ENCODE measurements at regions not wholly inside any gene's neighbourhood (a gene's known extent, or its start where the extent isn't known, plus 50 kb on each side); places are given as distances from the start of the nearest gene placed in this dataset.

DNA sequence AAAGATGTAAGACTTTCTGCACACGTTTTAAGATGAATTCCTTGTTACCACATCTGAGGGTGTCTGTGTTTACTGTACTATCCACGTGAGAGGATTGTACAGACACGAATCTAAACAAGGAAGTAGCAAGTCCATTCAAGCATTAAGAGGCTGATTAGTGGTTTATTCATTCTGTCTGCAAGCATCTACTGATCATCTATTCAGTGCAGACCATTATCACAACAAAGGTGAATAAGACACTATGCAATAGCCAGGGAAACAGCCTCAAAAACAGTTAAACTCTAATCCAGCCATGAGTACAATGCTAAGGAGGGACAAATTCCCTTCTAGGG, 111.6 kb upstream of the PZP start (continued):
- TF ChIP-seq, protein P1, sequence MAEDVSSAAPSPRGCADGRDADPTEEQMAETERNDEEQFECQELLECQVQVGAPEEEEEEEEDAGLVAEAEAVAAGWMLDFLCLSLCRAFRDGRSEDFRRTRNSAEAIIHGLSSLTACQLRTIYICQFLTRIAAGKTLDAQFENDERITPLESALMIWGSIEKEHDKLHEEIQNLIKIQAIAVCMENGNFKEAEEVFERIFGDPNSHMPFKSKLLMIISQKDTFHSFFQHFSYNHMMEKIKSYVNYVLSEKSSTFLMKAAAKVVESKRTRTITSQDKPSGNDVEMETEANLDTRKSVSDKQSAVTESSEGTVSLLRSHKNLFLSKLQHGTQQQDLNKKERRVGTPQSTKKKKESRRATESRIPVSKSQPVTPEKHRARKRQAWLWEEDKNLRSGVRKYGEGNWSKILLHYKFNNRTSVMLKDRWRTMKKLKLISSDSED (CRISPR knock-in tag; IDR thresholded peaks at IDR 0.05): no peak
- TF ChIP-seq, protein P2, sequence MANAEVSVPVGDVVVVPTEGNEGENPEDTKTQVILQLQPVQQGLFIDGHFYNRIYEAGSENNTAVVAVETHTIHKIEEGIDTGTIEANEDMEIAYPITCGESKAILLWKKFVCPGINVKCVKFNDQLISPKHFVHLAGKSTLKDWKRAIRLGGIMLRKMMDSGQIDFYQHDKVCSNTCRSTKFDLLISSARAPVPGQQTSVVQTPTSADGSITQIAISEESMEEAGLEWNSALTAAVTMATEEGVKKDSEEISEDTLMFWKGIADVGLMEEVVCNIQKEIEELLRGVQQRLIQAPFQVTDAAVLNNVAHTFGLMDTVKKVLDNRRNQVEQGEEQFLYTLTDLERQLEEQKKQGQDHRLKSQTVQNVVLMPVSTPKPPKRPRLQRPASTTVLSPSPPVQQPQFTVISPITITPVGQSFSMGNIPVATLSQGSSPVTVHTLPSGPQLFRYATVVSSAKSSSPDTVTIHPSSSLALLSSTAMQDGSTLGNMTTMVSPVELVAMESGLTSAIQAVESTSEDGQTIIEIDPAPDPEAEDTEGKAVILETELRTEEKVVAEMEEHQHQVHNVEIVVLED (CRISPR knock-in tag; IDR thresholded peaks at IDR 0.05; ENCODE audit: borderline replicate concordance): no peak
- TF ChIP-seq, protein P3, sequence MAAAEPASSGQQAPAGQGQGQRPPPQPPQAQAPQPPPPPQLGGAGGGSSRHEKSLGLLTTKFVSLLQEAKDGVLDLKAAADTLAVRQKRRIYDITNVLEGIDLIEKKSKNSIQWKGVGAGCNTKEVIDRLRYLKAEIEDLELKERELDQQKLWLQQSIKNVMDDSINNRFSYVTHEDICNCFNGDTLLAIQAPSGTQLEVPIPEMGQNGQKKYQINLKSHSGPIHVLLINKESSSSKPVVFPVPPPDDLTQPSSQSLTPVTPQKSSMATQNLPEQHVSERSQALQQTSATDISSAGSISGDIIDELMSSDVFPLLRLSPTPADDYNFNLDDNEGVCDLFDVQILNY (CRISPR knock-in tag; conservative IDR thresholded peaks at IDR 0.05): no peak
- TF ChIP-seq, protein P4, sequence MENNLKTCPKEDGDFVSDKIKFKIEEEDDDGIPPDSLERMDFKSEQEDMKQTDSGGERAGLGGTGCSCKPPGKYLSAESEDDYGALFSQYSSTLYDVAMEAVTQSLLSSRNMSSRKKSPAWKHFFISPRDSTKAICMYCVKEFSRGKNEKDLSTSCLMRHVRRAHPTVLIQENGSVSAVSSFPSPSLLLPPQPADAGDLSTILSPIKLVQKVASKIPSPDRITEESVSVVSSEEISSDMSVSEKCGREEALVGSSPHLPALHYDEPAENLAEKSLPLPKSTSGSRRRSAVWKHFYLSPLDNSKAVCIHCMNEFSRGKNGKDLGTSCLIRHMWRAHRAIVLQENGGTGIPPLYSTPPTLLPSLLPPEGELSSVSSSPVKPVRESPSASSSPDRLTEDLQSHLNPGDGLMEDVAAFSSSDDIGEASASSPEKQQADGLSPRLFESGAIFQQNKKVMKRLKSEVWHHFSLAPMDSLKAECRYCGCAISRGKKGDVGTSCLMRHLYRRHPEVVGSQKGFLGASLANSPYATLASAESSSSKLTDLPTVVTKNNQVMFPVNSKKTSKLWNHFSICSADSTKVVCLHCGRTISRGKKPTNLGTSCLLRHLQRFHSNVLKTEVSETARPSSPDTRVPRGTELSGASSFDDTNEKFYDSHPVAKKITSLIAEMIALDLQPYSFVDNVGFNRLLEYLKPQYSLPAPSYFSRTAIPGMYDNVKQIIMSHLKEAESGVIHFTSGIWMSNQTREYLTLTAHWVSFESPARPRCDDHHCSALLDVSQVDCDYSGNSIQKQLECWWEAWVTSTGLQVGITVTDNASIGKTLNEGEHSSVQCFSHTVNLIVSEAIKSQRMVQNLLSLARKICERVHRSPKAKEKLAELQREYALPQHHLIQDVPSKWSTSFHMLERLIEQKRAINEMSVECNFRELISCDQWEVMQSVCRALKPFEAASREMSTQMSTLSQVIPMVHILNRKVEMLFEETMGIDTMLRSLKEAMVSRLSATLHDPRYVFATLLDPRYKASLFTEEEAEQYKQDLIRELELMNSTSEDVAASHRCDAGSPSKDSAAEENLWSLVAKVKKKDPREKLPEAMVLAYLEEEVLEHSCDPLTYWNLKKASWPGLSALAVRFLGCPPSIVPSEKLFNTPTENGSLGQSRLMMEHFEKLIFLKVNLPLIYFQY (CRISPR knock-in tag; IDR thresholded peaks at IDR 0.05; ENCODE audit: borderline replicate concordance): no peak
- no peak for TF ChIP-seq MTA3 (CRISPR knock-in tag; IDR thresholded peaks at IDR 0.05)
